ENCODE measurements at regions not wholly inside any gene's neighbourhood (a gene's known extent, or its start where the extent isn't known, plus 50 kb on each side); places are given as distances from the start of the nearest gene placed in this dataset.

DNA sequence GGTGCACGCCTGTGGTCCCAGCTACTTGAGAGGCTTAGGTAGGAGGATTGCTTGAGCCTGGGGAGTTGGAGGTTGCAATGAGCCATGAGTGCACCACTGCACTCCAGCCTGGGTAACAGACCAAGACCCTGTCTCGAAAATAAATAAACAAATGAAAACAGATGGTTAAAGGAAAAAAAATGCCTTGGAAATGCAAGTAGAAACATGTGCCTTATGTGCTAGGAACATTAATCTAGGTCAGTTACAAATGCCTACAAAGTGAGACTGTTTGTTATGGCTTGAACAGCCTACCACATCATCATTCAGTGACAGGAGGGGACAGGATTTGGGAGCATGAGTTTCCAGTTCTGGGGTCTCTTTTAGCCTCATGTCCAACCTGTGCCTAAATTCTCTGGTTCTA, 52.4 kb upstream of the BCAT1 start:
- TF ChIP-seq, protein P1, sequence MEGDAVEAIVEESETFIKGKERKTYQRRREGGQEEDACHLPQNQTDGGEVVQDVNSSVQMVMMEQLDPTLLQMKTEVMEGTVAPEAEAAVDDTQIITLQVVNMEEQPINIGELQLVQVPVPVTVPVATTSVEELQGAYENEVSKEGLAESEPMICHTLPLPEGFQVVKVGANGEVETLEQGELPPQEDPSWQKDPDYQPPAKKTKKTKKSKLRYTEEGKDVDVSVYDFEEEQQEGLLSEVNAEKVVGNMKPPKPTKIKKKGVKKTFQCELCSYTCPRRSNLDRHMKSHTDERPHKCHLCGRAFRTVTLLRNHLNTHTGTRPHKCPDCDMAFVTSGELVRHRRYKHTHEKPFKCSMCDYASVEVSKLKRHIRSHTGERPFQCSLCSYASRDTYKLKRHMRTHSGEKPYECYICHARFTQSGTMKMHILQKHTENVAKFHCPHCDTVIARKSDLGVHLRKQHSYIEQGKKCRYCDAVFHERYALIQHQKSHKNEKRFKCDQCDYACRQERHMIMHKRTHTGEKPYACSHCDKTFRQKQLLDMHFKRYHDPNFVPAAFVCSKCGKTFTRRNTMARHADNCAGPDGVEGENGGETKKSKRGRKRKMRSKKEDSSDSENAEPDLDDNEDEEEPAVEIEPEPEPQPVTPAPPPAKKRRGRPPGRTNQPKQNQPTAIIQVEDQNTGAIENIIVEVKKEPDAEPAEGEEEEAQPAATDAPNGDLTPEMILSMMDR (IDR thresholded peaks at IDR 0.05) = no peak
- TF ChIP-seq POLR2A (IDR thresholded peaks at IDR 0.05) (no peak), EP300 (IDR thresholded peaks at IDR 0.05) (no peak)
- 61 to 71% methylated on average over 2 of the region's 2 CpGs for WGBS, 2 donors
- no peak overlapping the region for H3K27ac ChIP-seq
- no peak for DNase-seq (ENCODE audit: low spot score in 2 of 2)
- H3K4me1 ChIP-seq = peaks cover 0 to 13% (median 0%) of the 10 kb centered on the region in 4 donors
- no peaks in the 10 kb centered on the region for H3K36me3 ChIP-seq
- H3K4me3 ChIP-seq = no peak overlapping the region
- H3K27me3 ChIP-seq = no peaks in the 10 kb centered on the region
- H3K9me3 ChIP-seq = no peaks in the 10 kb centered on the region

All from tibial nerve (tissue), 4 donors.